ENCODE measurements at regions not wholly inside any gene's neighbourhood (a gene's known extent, or its start where the extent isn't known, plus 50 kb on each side); places are given as distances from the start of the nearest gene placed in this dataset.

DNA sequence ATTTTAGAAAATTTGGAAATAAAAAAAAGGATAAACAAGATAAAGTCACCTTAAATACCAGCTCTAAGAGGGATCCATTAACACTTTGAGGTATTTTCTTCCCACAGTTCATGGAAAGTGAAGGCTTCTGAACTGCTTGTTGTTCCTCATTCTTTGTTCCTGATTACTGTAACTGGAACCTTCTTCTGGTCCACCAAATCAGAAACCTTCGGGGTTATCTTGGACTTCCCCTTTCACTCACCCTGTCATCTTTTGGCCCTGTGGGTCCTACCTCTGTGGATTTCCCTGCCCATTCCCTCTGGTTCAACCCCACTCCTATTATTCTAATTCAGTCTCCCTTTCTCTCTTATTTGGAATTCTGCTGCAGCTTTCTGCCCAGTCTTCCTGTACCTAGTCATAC lies 116.5 kb upstream of the PRPS1L1 start:
- no peak for DNase-seq (ENCODE audit: low read depth)
- no peak overlapping the region for H3K4me3 ChIP-seq (ENCODE audit: low read length)
- TF ChIP-seq, protein P1, sequence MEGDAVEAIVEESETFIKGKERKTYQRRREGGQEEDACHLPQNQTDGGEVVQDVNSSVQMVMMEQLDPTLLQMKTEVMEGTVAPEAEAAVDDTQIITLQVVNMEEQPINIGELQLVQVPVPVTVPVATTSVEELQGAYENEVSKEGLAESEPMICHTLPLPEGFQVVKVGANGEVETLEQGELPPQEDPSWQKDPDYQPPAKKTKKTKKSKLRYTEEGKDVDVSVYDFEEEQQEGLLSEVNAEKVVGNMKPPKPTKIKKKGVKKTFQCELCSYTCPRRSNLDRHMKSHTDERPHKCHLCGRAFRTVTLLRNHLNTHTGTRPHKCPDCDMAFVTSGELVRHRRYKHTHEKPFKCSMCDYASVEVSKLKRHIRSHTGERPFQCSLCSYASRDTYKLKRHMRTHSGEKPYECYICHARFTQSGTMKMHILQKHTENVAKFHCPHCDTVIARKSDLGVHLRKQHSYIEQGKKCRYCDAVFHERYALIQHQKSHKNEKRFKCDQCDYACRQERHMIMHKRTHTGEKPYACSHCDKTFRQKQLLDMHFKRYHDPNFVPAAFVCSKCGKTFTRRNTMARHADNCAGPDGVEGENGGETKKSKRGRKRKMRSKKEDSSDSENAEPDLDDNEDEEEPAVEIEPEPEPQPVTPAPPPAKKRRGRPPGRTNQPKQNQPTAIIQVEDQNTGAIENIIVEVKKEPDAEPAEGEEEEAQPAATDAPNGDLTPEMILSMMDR (IDR thresholded peaks at IDR 0.05; ENCODE audit: insufficient read depth, low read depth, low read length, missing control alignments) = no peak

- DNase-seq (ENCODE audit: low read depth) = no peak
- TF ChIP-seq, protein P1 (IDR thresholded peaks at IDR 0.05; ENCODE audit: insufficient read depth, low read depth, low read length, missing control alignments) = no peak
- H3K4me3 ChIP-seq (ENCODE audit: low read length) = no peak overlapping the region
Observed at GRCh38 chr7:18145160-18145559, 117.5 kb upstream of the PRPS1L1 start.

DNA sequence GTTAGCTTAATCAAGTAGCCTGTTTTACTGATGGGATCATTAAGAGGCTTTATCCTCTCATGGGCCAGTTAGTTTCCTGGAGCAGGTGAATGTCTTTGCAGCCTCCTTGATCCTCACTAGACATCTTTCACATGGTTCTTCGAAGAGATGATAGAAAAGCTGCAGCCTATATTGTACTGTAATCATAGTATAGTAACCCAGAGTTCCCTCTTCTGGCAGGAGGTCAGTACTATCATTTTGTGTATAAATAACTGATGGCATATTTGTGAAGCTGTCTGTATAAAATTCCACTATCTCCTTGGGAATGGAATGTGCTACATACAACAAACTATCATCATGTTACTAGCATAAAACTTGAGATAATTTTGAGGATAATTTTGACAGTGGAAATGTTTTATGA lies 123.8 kb upstream of the PRPS1L1 start:
- no peak for DNase-seq (ENCODE audit: low read depth)
- TF ChIP-seq, protein P1 (IDR thresholded peaks at IDR 0.05; ENCODE audit: insufficient read depth, low read depth, low read length, missing control alignments) = no peak
- no peak overlapping the region for H3K4me3 ChIP-seq (ENCODE audit: low read length)

DNA sequence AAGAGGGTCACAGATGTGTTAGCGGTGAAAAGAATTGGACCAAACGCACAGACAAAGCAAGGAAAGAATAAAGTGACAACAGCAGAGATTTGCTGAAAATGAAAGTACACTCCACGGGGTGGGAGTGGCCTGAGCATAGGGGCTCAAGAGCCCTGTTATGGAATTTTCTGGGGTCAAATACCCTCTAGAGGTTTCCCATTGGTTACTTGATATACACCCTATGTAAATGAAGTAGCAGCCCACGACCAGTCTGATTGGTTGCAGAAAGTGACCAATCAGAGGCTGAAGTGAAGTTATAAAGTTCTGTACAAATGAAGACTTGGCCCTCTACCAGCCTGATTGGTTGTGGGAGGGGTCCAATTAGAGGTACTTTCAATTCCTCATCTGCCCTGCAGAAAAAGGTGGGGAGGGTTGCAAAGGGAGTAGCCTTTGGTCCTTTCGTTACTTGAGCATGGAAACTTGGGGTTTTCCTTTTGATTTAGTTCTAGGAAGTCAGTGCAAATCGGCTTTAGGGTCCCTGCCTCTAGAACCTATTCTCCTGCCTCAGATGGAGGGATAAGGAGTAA lies 125.6 kb upstream of the PRPS1L1 start:
- DNase-seq (ENCODE audit: low read depth) = no peak
- no peak overlapping the region for H3K4me3 ChIP-seq (ENCODE audit: low read length)
- TF ChIP-seq, protein P1 (IDR thresholded peaks at IDR 0.05; ENCODE audit: insufficient read depth, low read depth, low read length, missing control alignments) = no peak

DNA sequence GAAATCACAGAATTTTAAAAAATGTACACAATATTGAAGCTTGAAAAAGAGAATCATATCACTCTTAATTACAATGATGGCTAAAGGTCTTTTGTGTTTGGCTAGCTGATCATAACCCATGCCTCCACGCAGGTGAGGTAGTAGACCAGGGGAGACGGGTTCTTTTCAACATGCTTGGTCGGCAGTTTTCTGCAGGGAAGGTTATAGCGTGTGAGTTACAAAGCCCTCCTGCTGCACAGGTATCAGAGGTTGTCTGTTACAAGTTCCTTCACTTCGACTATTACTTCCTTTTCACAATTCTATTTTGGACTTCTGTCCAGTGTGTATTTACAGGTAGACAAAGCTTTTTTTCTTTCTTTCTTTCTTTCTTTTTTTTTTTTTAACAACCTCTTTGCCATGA lies 127.1 kb upstream of the PRPS1L1 start:
- DNase-seq (ENCODE audit: low read depth) = no peak
- TF ChIP-seq, protein P1 (IDR thresholded peaks at IDR 0.05; ENCODE audit: insufficient read depth, low read depth, low read length, missing control alignments) = no peak
- H3K4me3 ChIP-seq (ENCODE audit: low read length) = no peak overlapping the region

- H3K4me3 ChIP-seq (ENCODE audit: low read length) = no peak overlapping the region
- TF ChIP-seq, protein P1 (IDR thresholded peaks at IDR 0.05; ENCODE audit: insufficient read depth, low read depth, low read length, missing control alignments) = no peak
- DNase-seq (ENCODE audit: low read depth) = no peak
Observed at GRCh38 chr7:18157233-18157632, 129.6 kb upstream of the PRPS1L1 start.

- H3K4me3 ChIP-seq (ENCODE audit: low read length) = no peak overlapping the region
- TF ChIP-seq, protein P1 (IDR thresholded peaks at IDR 0.05; ENCODE audit: insufficient read depth, low read depth, low read length, missing control alignments) = no peak
- no peak for DNase-seq (ENCODE audit: low read depth)
Observed at GRCh38 chr7:18162657-18163056, 135.0 kb upstream of the PRPS1L1 start.

All from epithelial cell of esophagus (primary cell).